HG02623 (cell line): ENCODE measurements at regions not wholly inside any gene's neighbourhood (a gene's known extent, or its start where the extent isn't known, plus 50 kb on each side); places are given as distances from the start of the nearest gene placed in this dataset.
A peak's percentile ranks its signal among the peaks of the same experiment; 100 is the strongest.
"Not testable (repeated sequence)": the region's sequence is repeated elsewhere in the genome, so short reads cannot be mapped to it uniquely, and the experiment has no call there.

Experiments used
- ATAC-seq: cut with Tn5 transposase; IDR thresholded peaks from one replicate; pipeline ENCODE4 v1.9.1; 2021; ENCODE audit warnings: moderate library complexity; ENCODE audit not compliant: unreplicated experiment

DNA sequence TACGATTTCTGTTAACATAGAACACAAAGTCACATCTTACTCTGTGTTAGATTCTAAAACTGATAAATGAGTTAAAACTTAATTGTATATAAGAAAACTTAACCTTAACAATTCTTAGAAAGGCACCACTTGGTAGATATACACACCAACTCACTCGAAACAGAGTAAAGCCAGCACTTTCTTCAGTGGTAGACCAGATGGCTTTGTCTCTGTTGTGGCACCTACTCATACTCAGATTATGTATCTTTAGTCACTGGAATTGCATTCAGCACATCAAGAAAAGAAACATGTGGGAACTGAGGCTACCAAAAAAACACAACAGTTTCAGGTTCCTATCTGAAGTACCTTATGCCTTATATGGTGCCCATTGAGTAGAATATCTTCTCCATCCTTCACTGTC is 192.5 kb downstream of the ZNF608 start:
- no peak for ATAC-seq

DNA sequence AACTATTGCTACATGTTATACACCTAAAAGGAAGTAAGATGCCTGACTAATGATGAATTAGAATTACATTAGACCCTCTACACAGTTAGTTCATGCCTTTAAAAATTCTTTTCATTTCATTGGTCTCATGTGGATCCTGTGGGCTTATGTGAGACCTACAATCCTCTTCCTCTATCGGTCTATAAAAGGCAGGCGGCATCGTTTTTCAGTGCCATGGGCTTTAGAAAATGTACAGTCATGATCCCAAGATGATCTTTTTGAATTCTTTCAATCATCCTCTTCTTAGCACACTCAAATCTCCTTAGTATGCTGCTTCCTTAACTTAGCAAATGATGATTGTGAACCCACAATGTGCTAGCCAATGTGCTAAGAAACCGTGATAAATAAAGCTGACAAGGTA is 193.9 kb downstream of the ZNF608 start:
- no peak for ATAC-seq

DNA sequence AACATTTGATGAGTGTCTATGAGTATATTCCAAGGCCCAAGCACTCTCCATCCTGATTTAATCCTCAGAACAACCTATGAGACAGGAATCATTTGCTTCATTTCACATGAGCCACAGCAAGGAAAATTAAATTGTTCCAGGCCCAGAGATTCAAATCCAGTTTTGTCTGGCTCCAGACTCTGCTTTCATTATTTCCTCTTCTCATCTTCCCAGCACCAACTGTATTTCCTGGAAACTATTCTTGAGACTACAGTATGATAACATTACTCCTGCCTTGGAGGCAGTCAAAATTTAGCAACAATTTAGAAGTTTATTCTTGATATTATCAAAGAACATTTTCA is 194.5 kb downstream of the ZNF608 start:
- no peak for ATAC-seq

DNA sequence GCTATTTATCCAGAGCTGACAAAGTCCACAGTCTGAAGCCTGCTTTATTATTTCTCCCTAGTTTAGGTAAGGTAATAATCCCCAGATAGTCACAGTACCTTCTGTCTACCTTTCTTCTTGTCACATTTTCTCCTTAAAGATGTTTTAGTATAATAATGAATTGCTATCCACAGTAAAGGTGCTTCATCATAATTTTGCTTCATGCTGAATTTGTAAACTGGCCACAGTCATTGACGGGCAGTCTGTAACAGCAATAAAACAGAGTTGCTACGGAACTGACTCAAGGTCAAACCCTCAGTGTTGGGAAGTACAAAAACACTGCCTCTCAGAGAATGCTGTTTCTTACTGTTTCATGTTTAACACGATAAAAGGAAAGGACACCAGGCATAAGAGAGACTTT is 195.7 kb downstream of the ZNF608 start:
- ATAC-seq = no peak

DNA sequence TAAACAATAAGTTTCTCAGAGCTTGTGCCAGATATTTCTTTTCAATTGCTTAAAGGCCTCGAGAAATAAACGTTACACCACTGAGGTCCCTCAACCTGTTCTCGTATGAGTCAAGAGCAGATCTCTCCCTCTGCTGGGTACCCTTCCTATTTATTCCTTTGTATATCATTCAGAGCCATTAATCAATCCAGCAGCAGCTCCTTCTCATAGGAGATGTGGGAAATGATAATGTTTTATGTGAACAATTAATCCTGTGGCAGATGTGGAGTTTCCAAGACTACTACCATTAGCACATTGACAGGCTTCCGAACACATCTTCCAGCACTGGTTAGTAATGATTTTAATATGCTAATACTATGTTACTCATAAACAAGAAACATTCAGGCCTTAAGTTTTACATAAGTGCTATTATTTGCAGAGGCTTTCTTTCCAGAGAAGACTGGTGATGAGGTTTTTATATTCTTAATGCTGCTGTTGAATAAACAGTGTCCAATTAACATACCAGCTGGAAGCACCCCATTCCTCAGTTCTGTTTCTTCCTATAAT is 196.5 kb downstream of the ZNF608 start:
- ATAC-seq = no peak

DNA sequence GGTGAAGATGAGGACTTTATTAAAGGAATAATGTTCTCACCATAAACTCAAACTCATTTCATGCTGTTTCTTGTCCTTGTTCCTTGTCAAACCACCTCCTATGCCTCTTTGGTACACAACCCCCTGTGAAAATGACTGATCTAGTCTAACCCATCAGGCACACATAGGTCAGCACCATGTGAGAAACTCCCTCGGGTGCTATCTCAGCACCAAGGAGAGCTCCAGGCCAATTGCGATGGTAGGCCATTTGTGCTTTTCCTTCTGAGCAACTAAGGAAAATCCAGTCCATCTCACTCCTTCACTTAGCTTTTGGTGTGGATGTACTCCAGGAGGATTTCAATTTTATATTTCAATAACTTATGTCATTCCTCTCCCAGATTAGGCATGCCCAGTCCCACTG is 199.8 kb downstream of the ZNF608 start:
- ATAC-seq = no peak

DNA sequence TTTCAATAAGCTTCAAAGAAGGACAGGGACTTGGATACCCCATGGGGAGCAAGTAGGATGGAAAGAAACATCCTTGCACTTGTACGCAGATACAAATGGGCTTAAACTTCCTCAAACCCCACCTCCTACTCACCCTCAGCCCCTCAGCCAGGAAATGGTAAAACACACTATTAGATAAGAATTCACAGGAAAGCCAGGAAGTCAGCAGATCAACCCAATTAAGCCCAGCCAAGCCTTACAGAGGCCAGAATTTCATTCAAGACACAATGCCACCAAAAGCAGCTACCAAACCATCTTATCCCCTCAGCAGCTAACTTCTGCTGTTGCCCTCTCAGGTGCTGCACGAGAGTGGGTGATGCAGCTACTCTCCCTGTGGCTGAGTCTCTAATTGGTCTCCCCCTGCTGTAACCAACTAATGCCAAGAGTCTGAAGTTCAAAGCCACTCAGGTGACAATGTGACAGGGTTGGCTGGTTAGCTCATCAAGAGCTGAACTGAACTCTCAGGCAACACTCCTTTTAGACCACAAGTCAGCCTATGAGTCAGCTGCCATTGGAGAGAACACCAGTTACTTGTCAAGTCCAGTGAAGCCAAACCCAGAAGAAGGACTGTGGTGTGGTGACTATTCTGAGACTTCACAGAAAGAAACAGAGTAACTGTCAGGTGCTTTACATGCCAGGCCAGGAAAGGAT is 201.9 kb downstream of the ZNF608 start:
- ATAC-seq = peak; percentile 92

DNA sequence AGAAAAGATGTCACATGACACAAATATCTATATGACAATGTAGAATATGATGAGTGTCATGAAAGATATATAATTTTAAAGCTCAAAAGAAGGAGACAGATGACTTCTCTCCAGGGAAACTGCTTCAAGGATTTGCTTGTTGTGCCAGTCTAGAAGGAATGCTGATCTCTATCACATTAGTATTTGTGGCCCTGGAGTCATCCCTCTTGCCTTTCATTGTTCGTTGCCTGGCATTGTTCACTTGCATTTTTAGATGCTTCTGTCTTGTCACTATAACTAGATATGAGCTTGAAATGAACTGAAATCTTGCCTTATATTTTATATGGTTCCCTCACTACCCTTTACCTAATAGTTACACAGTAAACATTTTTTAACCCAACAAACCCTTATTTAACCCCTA is 207.5 kb downstream of the ZNF608 start:
- no peak for ATAC-seq

DNA sequence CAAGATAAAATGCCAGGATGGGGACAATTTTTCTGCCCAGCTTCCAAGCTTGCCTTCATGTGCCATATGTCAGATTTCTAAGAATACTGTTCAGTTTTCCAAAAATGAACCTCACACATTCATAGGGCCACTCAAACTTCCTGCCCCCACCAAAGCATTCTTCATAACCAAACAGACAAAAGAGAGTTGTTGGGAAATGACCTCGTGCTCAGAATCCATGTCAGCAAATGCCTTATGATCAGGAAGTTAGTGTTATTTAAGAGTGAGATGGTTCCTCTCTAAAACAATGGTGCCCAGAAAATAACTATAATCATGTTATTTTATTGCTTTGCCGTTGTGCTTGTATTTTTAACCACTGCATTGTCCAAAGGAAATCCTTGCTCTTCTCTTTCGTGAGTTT is 208.2 kb downstream of the ZNF608 start:
- ATAC-seq = no peak

DNA sequence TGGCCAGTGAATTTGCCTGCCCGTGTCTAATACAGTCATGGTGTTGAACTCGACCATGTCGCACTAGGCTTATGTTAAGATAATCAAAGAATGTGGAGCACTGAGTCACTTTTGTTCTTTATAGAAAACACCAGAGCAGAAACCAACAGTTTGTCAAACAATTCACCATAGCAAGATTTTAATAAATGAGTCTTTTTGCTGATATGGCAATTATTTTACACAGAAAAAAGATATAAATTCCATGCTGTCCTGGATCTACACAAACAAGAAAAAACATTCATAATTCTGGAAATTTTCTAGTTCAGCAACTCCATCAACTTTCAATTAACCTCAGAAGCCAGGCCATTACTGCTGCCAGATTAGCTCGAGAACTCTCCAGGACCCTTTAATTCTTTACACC is 208.9 kb downstream of the ZNF608 start:
- no peak for ATAC-seq

DNA sequence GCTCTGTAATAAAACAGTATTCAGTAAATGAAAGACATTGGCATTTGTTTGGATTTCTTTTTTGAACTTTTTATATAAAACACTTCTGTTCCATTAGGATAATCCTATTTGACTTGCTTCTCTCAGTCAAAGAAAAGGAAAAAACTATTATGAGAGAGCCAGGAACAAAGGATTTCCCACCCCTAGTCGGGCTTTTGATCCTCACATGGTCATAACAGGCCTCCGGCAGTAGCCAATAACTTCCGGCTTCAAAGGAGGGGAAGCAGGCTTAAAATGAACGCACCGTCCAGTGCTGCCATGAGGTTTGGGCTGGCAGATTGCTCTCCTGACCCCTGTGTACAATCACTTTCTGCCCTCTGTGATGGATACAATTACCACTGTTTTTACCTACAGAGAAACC is 209.3 kb downstream of the ZNF608 start:
- ATAC-seq = no peak

DNA sequence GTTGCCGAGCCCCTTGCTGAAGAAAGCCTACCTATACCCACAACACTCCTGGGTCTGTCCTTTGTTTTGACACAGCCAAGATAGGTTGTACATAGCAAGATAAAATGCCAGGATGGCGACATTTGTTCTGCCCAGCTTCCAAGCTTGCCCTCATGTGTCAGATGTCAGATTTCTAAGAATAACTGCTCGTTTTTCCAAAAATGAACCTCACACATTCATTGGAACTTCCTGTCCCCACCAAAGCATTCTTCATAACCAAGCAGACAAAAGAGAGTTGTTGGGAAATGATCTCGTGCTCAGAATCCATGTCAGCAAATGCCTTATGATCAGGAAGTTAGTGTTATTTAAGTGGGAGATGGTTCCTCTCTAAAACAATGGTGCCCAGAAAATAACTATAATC is 210.1 kb downstream of the ZNF608 start:
- ATAC-seq = no peak

DNA sequence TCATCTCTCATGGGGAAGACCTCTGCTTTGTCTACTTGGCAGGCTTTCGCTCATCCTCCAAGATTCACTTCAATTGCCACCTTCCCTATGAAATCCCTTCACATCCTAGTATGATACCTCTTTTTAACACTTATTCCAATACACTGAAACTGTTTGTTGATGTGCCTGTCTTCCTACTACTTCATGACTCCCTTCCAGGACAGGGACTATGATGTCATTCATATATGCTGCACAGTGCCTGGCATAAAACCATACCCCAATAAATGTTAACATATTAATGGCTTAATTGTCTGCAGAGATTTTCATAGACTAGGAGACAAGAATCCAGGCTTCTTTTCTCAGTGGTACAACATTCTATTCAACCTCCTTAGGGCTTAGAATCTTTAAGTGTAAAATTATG is 215.5 kb downstream of the ZNF608 start:
- no peak for ATAC-seq

DNA sequence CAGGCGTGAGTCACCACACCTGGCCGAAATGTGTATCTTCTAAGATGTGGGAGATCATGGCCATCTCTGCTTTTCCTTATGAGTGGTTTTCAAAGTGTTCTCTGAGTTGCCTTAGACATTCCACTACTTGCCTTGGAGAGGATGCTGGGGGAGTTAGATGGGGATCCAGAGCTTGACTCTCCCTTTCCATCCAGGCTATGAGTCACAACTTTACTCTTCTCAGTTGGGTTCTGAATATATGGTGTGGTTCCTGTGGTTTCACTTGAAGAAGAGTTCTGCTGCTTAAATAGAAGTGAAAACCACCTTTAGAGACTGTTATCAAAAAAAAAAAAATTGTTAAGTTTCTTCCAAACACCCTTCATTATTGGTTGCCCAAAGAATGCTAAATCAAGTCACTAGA is 217.6 kb downstream of the ZNF608 start:
- ATAC-seq = peak; percentile 53

DNA sequence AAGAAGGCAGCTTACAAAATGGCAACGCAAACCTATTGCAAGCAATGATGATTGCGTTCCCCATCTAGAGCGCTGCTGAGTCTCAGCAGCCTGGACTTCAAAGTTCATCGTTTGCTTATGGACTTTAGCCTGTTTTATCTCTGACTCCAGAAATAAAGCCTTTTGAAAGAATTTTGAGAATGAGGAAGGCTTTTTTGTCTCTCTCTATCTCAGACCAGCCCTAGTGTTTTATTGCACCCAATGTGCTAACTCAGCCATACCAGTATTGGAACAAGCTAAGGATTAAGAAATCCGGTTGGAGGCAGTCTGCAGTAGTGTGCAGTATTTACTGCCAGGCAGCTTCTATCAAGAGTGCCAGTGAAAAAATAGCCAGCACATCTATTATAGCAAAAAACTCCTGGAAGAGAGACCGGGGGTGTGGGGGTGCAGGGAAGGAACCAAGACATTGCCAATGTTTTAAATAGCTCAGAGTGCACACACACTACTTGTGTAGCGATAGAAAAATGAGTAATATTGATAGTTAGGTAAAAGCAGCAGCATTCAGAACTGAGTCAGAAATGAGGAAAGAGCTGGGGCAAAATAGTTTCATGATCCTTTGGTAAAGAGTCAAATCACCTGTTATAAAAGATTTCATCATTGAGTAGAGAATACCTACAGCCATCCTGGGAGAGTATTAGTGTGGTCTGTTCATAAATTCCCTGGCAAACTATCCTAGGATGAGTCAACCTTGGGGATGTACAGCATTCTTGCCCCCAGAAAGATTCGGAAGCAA is 219.0 kb downstream of the ZNF608 start:
- ATAC-seq = peak; percentile 43

DNA sequence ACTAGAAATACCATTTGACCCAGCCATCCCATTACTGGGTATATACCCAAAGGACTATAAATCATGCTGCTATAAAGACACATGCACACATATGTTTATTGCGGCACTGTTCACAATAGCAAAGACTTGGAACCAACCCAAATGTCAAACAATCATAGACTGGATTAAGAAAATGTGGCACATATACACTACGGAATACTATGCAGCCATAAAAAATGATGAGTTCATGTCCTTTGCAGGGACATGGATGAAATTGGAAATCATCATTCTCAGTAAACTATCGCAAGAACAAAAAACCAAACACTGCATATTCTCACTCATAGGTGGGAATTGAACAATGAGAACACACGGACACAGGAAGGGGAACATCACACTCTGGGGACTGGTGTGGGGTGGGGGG is 220.4 kb downstream of the ZNF608 start:
- not testable (repeated sequence) for ATAC-seq

DNA sequence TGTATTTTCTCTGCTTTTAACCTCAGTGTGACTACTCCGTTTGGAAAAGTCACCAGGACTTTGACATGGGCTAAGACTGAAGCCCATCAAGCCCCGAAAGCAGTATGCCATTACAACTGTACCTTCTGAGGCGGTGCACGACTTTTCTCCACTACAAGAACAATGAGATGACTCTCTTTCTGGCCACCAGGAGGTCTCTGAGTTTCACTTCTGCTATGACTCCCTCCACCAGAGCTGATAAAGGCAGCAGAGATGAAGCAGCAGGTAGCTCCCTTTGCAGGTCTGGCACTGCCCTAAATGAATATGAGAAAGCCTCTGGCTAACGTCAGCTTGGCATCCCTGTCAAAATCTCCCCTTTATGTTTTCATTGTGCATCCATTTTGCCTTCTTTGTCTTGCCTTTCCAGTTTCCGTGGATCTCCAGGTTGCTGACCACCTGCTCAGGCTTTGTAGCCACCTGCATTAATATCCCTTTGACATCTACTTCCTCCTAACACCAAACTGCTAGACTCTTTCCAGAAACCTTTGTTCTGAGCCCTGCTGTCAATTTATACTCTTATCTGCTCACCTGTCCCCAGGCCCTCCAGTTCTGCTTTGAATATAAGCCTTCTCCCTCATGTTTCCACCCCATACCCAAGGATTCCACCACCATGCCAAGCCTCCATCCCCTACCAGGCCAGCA is 221.7 kb downstream of the ZNF608 start:
- peak; percentile 86 for ATAC-seq

DNA sequence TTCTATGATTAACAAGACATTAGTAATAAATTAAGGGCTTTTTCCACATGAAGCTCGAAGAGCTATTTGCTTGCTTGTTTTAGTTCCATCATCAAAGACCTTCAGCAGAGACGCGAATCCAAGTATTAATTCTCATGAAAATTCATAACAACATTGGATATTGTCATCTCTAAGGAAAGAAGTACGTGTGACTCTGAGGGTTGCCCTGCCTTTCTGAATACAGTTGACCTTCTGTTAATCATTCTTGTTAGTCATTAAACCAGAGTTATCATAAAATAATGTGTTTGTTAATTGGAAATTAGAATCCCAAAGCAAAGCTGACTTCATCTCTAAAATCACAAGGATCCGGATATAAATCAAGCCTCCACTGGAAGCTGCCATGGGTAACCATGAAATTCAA is 222.5 kb downstream of the ZNF608 start:
- no peak for ATAC-seq

DNA sequence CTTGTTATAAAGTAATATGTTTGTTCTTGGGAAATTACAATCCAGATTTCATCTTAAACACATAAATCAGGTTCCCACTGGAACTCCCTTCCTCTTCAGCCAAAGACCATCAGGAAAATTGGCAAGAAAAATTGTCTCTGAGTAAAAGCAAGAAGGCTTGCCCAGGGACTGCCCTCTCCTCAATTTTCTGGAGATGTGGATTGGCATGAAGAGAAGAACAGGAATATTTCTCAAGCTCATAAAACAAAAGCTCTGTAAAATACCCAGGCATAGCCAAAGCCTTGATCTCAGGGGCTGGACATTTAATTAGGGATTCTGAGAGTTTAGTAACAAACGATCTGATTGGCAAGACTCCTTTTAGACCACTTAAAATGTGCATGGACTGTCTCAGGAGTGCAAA is 223.4 kb downstream of the ZNF608 start:
- ATAC-seq = no peak

DNA sequence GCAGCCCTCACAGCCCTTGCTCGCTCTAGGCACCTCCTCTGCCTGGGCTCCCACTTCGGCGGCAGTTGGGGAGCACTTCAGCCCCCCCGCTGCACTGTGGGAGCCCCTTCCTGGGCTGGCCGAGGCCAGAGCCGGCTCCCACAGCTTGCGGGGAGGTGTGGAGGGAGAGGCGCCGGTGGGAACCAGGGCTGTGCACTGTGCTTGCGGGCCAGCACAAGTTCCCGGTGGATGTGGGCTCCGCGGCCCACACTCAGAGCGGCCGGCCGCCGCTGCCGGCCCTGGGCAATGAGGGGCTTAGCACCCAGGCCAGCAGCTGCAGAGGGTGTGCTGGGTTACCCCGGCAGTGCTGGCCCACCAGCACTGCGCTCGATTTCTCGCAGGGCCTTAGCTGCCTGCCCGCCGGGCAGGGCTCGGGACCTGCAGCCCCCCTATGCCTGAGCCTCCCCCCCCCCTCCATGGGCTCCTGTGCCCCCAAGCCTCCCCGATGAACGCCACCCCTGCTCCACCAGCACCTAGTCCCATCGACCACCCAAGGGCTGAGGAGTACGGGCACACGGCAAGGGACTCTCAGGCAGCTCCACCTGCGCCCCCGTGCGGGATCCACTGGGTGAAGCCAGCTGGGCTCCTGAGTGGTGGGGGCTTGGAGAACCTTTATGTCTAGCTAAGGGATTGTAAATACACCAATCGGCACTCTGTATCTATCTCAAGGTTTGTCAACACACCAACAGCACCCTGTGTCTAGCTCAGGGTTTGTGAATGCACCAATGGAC is 224.8 kb downstream of the ZNF608 start:
- ATAC-seq = no peak

DNA sequence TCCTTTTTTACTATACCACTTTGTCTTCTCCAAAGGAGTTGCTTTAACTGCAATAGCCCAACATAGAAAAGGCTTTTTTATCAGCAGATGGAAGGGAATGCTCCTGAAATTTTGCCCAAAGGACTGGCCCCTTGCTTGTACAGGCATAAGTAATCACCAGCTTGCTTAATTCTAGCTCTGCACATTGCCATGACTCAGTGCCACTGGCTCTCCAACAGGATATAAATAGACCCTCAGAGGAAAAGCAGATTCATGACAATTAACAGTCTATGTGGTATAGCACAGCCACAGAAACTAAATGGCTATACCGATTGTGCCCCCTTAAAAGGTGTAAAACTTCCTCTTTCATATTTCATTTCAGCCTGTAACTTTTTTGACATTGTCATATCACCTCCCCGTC is 227.0 kb downstream of the ZNF608 start:
- ATAC-seq = peak; percentile 68
